ENCODE measurements at regions not wholly inside any gene's neighbourhood (a gene's known extent, or its start where the extent isn't known, plus 50 kb on each side); places are given as distances from the start of the nearest gene placed in this dataset.
A peak's percentile ranks its signal among the peaks of the same experiment; 100 is the strongest.

DNA sequence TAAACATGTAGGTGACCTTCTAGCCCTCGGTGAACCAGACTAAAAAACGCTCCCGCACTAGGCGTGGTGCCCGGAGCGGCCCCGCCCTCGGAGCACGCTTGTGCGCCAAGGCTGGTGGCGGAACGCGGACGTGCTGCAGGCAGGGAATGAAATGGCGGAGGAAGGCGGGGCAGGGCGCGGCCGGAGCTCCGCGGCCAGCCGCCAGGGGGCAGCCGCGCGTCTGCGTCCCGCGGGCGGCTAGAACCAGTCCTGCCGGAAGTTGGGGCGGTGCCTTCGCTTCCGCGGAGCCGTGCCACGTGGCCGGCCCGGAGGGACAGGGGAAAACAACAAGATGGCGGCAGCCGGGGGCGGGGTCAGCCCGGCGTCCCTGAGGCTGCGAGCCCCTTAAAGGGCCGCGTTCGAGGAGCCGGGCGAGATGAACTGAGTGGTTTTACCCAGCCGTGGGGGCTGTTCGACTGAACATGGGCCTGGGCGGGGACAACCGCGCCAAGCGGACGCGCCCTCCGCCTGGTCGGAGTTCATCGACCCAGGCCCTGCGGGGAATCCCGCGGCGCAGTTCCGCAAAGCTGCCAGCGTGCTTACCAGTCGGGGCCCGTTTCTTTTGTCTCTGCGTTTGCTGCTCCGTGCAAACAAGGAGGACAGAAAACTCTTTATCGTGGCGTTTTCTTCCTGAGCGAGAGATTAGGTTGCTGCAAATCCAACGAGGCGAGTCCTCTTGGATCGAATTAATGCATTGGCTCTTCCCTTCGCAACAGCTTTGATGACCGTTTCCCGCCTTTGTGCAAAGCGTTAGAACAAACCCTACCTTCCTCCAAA, 90.9 kb upstream of the CHD2 start:
- ATAC-seq (peak; percentile 75 to 77), DNase-seq (peak; percentile 98 to 100 (median 98))
- H3K4me1 Mint-ChIP-seq, result peaks cover 13 to 54% (median 45%) of the 10 kb centered on the region in 4 donors
- H3K27me3 Mint-ChIP-seq, result no peaks in the 10 kb centered on the region
- H3K4me3 Mint-ChIP-seq, result peak overlapping the region; percentile 82 to 96 (median 93)
- H3K27ac Mint-ChIP-seq, result peak overlapping the region; percentile 92 to 99 (median 99)
- H3K36me3 Mint-ChIP-seq, result no peaks in the 10 kb centered on the region
- POLR2A ChIA-PET, result interaction anchor here (0.9 to 14.5 kb wide), 21 partner anchors 11 to 189 kb away, joined by 3 to 681 read pairs (median 17); partner anchors contain the start of gene CHD2
- no peaks in the 10 kb centered on the region for H3K9me3 Mint-ChIP-seq

DNA sequence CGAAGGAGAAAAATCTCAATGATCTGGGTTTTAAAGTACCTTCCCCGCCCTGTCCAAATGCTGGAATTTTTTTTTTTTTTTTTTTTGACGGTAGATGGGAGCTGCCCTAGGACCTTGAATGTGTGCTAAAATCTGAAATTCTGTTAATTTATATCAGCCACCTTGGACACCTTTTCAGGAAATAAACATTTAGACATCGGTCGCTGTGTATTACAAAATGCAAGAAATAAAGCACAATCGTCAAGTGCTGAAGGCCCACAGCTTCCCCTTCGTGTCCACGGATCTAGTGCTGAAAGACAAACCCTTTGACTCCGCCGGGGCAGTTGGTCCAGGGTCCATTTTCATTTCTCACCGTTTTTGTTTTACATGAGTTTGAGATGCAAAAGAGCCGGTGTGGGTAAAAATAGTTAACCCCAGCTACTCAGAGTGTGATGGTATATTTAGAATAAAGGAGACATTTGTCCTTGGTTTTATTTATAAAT, 90.2 kb upstream of the CHD2 start:
- Mint-ChIP-seq H3K36me3 (no peaks in the 10 kb centered on the region), H3K27ac (peak overlapping the region; percentile 92 to 99 (median 99)), H3K9me3 (no peaks in the 10 kb centered on the region), H3K4me1 (peaks cover 13 to 58% (median 51%) of the 10 kb centered on the region in 4 donors), H3K27me3 (no peaks in the 10 kb centered on the region), H3K4me3 (peak overlapping the region; percentile 82 to 96 (median 93))
- POLR2A ChIA-PET, result interaction anchor here (0.9 to 14.5 kb wide), 15 partner anchors 10 to 124 kb away, joined by 3 to 681 read pairs (median 60); partner anchors contain the start of gene CHD2
- ATAC-seq (no peak), DNase-seq (peak in 4 of 10 donors; percentile 41 to 70 (median 44))

DNA sequence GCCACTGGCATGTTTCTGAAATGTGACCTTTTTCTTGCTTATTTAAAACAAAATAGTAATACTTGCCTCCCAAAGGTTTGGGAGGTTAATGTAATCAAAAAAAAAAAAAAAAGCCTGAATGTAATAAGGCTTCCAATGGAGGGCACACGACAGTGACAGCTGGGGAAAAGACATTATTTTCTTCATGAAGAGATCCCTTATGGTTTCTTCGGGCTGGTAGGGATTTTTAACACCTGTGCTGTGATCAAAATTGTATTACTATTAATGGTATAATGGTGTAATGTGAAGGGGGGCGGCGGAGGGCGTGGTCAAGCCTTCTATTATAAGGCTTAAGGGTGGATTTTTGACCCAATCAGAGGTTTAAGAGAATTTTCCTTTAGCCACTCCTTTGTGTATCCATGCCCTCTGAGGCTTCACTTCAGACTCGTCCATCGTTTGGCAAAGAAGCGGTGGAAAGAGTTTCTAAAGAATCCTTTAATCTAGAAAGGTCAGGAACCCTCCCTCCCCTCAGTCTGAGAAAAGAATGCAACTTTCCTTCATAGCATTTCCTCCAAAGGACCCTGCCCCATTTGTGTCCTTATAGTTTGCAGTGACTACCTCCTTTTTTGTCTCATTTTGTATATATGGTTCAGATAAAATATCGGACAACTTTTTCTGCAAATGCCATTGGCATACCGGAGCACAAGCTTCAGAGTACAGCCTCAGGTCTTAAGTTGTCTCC, 89.5 kb upstream of the CHD2 start:
- Mint-ChIP-seq H3K9me3 (no peaks in the 10 kb centered on the region), H3K27me3 (no peaks in the 10 kb centered on the region), H3K4me1 (peaks cover 13 to 61% (median 55%) of the 10 kb centered on the region in 4 donors), H3K27ac (peak overlapping the region; percentile 92 to 99 (median 99)), H3K36me3 (no peaks in the 10 kb centered on the region), H3K4me3 (peak overlapping the region; percentile 82 to 96 (median 93))
- POLR2A ChIA-PET, result interaction anchor here (0.6 to 14.5 kb wide), 14 partner anchors 10 to 206 kb away, joined by 3 to 681 read pairs (median 66); partner anchors contain the start of gene CHD2
- DNase-seq (no peak), ATAC-seq (no peak)

DNA sequence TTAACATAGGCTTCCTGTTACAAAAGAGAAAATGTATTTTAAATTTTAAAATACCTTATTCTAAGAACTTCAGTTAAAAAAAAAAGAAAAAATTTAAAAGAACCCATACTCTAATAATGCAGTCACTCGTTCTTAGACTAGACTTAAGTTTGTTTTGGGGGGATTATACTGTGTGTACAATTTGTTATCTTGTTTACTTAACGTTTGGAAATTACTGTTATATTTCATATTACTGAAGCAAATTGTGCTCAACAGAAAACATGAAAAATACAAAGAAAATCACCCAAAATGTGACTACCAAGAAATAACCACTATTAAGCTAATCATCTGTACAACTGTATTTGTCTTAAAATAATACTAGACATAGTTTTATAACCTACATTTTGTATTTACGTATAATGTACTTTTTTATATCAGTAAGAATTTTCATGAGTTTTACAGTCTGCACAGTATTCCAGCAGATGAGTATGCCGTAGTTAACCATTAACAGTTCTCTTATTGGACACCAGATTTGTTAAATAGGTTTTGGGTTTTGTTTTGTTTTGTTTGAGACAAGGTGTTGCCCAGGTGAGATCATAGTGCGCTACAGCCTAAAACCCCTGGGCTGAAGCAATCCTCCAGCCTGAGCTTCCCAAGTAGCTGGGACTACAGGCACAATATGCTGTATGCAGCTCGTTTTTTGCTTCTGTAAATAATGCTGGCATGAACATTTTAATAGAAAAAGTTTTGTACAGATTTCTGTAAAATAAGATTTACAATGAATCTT, 88.8 kb upstream of the CHD2 start:
- H3K27me3 Mint-ChIP-seq, result no peaks in the 10 kb centered on the region
- peak overlapping the region; percentile 82 to 96 (median 93) for H3K4me3 Mint-ChIP-seq
- ATAC-seq (no peak), DNase-seq (no peak)
- no peaks in the 10 kb centered on the region for H3K9me3 Mint-ChIP-seq
- H3K27ac Mint-ChIP-seq, result peak overlapping the region; percentile 92 to 99 (median 99)
- peaks cover 13 to 60% (median 55%) of the 10 kb centered on the region in 4 donors for H3K4me1 Mint-ChIP-seq
- POLR2A ChIA-PET, result interaction anchor here (0.6 to 14.5 kb wide), 10 partner anchors 9 to 206 kb away, joined by 3 to 681 read pairs (median 112); partner anchors contain the start of gene CHD2
- no peaks in the 10 kb centered on the region for H3K36me3 Mint-ChIP-seq

DNA sequence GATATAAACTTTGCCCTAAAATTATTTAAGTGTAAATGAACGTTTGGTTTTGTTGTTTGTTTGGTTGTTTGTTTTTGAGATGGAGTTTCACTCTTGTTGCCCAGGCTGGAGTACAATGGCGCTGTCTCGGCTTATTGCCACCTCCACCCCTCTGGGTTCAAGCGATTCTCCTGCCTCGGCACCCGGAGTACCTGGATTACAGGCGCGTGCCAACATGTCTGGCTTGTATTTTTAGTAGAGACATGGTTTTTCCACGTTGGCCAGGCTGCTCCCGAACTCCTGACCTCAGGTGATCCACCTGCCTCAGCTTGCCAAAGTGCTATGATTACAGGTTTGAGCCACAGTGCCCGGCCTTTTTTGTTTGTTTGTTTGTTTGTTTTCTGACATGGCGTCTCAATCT, 87.9 kb upstream of the CHD2 start:
- H3K4me1 Mint-ChIP-seq, result peaks cover 14 to 65% (median 56%) of the 10 kb centered on the region in 4 donors
- POLR2A ChIA-PET, result interaction anchor here (3.8 to 14.5 kb wide), 7 partner anchors 8 to 102 kb away, joined by 25 to 681 read pairs (median 140); partner anchors contain the start of gene CHD2

DNA sequence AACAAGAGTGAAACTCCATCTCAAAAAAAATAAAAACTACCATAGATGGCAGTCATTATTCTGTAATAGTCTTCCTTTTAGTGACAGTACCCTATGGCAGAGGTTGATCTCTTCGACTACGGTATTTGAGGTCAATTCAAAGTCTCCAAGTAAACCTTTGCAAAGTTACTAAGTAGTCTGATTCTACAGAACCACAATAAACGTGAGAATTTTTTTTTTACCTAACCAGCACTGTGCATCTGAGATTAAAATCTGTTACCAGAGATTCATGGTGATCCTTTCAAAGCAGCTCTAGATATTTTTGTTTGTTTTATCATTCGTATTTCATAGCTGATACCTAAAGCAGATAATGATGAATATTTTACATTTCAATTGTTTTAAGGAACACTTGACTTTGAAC, 86.6 kb upstream of the CHD2 start:
- ATAC-seq, result peak; percentile 51 to 59
- H3K4me3 Mint-ChIP-seq, result peak overlapping the region; percentile 56 to 91 (median 76)
- H3K4me1 Mint-ChIP-seq, result peaks cover 14 to 69% (median 59%) of the 10 kb centered on the region in 4 donors
- H3K27me3 Mint-ChIP-seq, result no peaks in the 10 kb centered on the region
- peak overlapping the region; percentile 92 to 100 (median 97) for H3K27ac Mint-ChIP-seq
- no peaks in the 10 kb centered on the region for H3K9me3 Mint-ChIP-seq
- POLR2A ChIA-PET, result interaction anchor here (0.6 to 14.5 kb wide), 8 partner anchors 8 to 108 kb away, joined by 3 to 681 read pairs (median 5); partner anchors contain the start of gene CHD2
- peak in 5 of 10 donors; percentile 30 to 90 (median 77) for DNase-seq
- no peaks in the 10 kb centered on the region for H3K36me3 Mint-ChIP-seq

More for the DNA sequence above, 87.9 kb upstream of the CHD2 start:
- Mint-ChIP-seq H3K36me3 (no peaks in the 10 kb centered on the region), H3K4me3 (peak overlapping the region in 5 of 10 donors; percentile 10 to 84 (median 34)), H3K27me3 (no peaks in the 10 kb centered on the region), H3K27ac (peak overlapping the region; percentile 17 to 99 (median 98)), H3K9me3 (no peaks in the 10 kb centered on the region)
- DNase-seq (no peak), ATAC-seq (no peak)

DNA sequence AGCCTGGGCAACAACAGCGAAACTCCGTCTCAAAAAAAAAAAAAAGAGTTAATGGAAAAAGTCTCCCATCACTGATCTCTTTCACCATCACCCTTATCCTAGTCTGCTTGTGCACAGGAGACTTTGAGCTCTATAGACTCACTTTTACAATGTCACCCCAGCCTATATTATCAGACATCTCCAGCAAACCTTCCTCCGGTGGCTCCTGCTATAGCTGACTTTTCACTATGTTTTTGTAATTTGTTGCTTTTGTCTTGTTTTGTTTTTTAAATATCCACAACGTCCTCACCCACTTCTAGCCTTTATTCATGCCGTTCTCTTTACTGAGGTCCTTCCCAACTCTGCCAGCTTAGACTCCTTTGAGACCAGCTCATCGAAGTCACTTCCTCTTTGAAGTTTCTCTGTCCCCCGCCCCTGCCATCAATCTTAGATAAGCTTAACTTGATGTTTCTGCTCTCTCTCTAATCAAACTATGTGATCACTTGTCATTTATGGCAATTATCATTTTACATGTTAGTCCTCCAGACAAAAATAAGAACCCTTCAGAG, 82.7 kb upstream of the CHD2 start:
- ATAC-seq, result no peak
- H3K27me3 Mint-ChIP-seq, result no peaks in the 10 kb centered on the region
- no peak for DNase-seq
- peaks cover 22 to 77% (median 61%) of the 10 kb centered on the region in 4 donors for H3K4me1 Mint-ChIP-seq
- POLR2A ChIA-PET, result interaction anchor here (0.6 to 7.4 kb wide), 11 partner anchors 8 to 86 kb away, joined by 3 to 140 read pairs (median 4); partner anchors contain the start of gene CHD2
- no peaks in the 10 kb centered on the region for H3K9me3 Mint-ChIP-seq
- H3K27ac Mint-ChIP-seq, result peak overlapping the region; percentile 58 to 94 (median 88)
- no peaks in the 10 kb centered on the region for H3K36me3 Mint-ChIP-seq
- peak overlapping the region in 9 of 10 donors; percentile 27 to 72 (median 46) for H3K4me3 Mint-ChIP-seq

DNA sequence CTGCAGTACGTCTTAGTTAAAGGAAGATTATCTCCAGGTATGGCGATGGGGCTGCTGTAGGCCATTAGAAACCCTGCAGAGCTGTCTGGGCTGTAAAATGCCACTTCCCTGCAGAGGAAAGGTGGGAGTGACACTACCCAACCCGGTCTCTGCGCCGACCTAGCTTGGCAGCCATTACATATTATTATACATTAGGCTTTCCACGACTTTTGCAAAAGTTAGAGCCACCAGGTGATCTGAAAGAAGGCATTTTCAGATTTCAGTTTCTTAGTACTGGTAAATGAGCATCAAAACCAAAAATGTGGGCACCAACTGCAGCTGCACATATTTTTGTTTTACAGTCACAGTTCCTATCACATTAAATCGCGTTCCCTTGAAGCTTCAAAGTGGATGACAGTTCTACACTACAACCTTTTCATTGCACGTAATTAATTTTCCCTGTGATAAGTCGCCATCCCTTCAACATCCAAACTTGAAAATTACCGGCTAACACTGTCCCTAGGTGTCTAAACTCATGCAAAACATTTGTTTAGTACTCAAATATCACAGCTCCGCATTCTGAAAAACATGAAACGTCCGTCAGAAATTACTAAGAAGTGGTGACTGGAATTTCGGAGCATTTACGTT, 81.4 kb upstream of the CHD2 start:
- peaks cover 18 to 73% (median 61%) of the 10 kb centered on the region in 4 donors for H3K4me1 Mint-ChIP-seq
- DNase-seq (no peak), ATAC-seq (no peak)
- no peaks in the 10 kb centered on the region for H3K27me3 Mint-ChIP-seq
- peak overlapping the region; percentile 86 to 95 (median 89) for H3K4me3 Mint-ChIP-seq
- POLR2A ChIA-PET, result interaction anchor here (0.5 to 8.5 kb wide), 14 partner anchors 9 to 97 kb away, joined by 3 to 189 read pairs (median 8); partner anchors contain the start of gene CHD2
- H3K27ac Mint-ChIP-seq, result peak overlapping the region; percentile 85 to 98 (median 97)
- H3K9me3 Mint-ChIP-seq, result no peaks in the 10 kb centered on the region
- no peaks in the 10 kb centered on the region for H3K36me3 Mint-ChIP-seq

DNA sequence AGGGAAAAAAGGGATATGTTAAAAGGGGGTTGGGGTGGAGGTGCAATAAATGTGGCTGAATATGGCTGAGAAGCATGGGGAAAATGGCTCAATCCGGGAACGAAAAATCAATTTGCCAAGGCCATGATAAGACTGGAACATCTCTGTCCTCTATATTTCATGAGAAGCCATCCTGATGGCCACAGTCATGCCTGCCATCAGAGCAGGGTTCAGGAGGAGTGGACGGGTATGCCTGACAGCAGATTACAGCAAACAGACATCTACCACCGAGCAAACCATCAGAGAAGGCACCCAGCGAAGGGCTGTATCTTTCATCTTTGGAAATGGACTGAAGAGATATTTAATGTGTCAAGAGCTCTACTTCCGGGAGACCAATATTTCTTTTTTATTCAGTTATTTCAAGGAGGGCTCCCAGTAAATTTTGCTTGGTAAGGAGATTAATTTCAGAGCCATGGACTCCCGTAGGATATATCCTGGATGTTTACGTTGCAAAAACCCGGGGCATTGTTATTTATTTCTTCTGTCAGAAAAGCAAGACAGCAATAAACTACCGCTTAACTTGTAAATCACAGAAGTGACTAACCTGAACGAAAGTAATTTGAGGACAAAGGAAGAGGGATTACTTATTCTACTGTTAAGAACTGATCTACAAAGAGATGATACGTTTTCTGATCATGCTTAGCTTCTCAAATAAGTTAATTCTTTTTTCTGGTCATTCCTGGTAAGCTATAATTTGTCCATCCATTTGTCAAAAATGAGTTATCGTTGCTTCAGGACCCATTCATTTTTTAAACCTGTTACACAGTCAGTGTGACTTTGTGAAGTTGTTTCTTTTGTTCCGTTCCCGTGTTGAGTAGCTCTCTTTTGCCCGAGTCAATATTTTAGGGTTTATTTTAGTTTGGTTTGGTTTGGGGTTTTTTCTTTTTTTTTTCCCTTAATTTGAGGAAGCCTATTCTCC, 80.6 kb upstream of the CHD2 start:
- Mint-ChIP-seq H3K4me3 (peak overlapping the region; percentile 86 to 95 (median 89)), H3K4me1 (peaks cover 16 to 67% (median 53%) of the 10 kb centered on the region in 4 donors), H3K36me3 (no peaks in the 10 kb centered on the region), H3K27me3 (no peaks in the 10 kb centered on the region), H3K9me3 (no peaks in the 10 kb centered on the region), H3K27ac (peak overlapping the region; percentile 85 to 98 (median 97))
- POLR2A ChIA-PET, result interaction anchor here (0.7 to 8.5 kb wide), 18 partner anchors 10 to 124 kb away, joined by 3 to 189 read pairs (median 8); partner anchors contain the start of gene CHD2
- ATAC-seq (peak; percentile 7 to 45), DNase-seq (peak in 1 of 10 donors; percentile 22)

Data from naive thymus-derived CD8-positive, alpha-beta T cell (primary cell).